GM12865 (cell line): ENCODE measurements at regions not wholly inside any gene's neighbourhood (a gene's known extent, or its start where the extent isn't known, plus 50 kb on each side); places are given as distances from the start of the nearest gene placed in this dataset.

ENCODE experiments used
- DNase-seq: peaks from one replicate; pipeline ENCODE4 v3.0.0; 2010; ENCODE audit warnings: low read depth
- H3K4me3 ChIP-seq: 2 replicates; pipeline ENCODE4 v1.5.1; 2011; ENCODE audit warnings: mild to moderate bottlenecking, low read depth, low read length, control low read depth
- TF ChIP-seq, protein P1 (sequence below): IDR thresholded peaks from 2 replicates; pipeline ENCODE4 v1.5.1; 2011; ENCODE audit warnings: low read length, control low read depth, low read depth, inconsistent platforms; ENCODE audit not compliant: insufficient read depth; ENCODE audit errors: missing control alignments

GRCh38 chr11:116434986-116435385 lies 337.8 kb downstream of the BUD13 start:
- TF ChIP-seq, protein P1, sequence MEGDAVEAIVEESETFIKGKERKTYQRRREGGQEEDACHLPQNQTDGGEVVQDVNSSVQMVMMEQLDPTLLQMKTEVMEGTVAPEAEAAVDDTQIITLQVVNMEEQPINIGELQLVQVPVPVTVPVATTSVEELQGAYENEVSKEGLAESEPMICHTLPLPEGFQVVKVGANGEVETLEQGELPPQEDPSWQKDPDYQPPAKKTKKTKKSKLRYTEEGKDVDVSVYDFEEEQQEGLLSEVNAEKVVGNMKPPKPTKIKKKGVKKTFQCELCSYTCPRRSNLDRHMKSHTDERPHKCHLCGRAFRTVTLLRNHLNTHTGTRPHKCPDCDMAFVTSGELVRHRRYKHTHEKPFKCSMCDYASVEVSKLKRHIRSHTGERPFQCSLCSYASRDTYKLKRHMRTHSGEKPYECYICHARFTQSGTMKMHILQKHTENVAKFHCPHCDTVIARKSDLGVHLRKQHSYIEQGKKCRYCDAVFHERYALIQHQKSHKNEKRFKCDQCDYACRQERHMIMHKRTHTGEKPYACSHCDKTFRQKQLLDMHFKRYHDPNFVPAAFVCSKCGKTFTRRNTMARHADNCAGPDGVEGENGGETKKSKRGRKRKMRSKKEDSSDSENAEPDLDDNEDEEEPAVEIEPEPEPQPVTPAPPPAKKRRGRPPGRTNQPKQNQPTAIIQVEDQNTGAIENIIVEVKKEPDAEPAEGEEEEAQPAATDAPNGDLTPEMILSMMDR = no peak
- H3K4me3 ChIP-seq = no peak overlapping the region
- no peak for DNase-seq

DNA sequence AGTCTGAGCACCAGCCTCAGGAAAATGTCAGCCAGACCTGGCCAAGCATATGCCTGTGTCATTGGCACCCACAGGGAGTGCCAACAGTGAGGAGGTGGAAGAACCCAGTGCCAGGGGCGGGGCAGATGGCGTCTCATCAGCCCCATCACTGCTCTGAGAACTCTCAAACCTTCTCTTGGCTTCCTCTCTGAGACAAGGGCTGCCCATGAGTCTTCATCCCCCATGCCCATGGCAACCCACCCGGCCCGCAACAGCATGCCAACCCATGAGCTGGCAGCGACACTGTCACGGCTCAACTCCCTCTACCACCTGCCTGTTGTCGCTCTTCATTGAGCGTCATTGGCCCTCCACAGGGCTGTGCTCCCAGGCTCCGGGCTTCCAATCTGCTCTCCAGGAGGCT lies 340.5 kb downstream of the BUD13 start:
- DNase-seq = no peak
- H3K4me3 ChIP-seq = no peak overlapping the region
- TF ChIP-seq, protein P1 = no peak

- H3K4me3 ChIP-seq = no peak overlapping the region
- TF ChIP-seq, protein P1 = no peak
- no peak for DNase-seq
Observed at GRCh38 chr11:116431842-116432241, 340.9 kb downstream of the BUD13 start.

- TF ChIP-seq, protein P1 = no peak
- no peak overlapping the region for H3K4me3 ChIP-seq
- no peak for DNase-seq
Observed at GRCh38 chr11:116428638-116428975, 344.2 kb downstream of the BUD13 start.

GRCh38 chr11:116427903-116428637 lies 344.7 kb downstream of the BUD13 start:
- DNase-seq = no peak
- H3K4me3 ChIP-seq = no peak overlapping the region
- TF ChIP-seq, protein P1 = no peak

- H3K4me3 ChIP-seq = no peak overlapping the region
- DNase-seq = no peak
- TF ChIP-seq, protein P1 = no peak
Observed at GRCh38 chr11:116427337-116427902, 345.4 kb downstream of the BUD13 start.

DNA sequence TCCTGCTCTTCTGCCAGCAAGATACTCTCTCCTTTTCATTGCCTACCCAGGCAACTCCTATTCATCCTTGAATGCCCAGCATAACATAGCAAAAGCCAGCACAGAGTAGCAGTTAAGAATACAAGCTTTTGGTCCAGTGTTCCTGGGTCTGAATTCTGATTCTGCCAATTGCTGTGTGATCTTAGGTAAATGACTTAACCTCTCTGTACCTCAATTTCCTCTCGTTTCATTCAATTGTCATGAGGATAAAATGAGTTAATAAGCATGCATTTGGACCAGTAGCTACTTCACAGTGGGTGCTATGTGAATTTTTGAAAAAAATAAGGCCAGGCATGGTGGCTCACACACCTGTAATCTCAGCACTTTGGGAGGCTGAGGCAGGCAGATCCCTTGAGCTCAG lies 346.0 kb downstream of the BUD13 start:
- no peak overlapping the region for H3K4me3 ChIP-seq
- DNase-seq = no peak
- TF ChIP-seq, protein P1 = no peak
